ENCODE measurements at regions not wholly inside any gene's neighbourhood (a gene's known extent, or its start where the extent isn't known, plus 50 kb on each side); places are given as distances from the start of the nearest gene placed in this dataset.
"Not testable (repeated sequence)": the region's sequence is repeated elsewhere in the genome, so short reads cannot be mapped to it uniquely, and the experiment has no call there.

GRCh38 chr4:32858971-32859370 lies 2138.8 kb downstream of the PCDH7 start:
- Mint-ChIP-seq H3K9me3 (no peaks in the 10 kb centered on the region), H3K4me1 (no peaks in the 10 kb centered on the region), H3K4me3 (no peak overlapping the region), H3K36me3 (no peaks in the 10 kb centered on the region), H3K27me3 (no peaks in the 10 kb centered on the region), H3K27ac (no peak overlapping the region)
- ATAC-seq = no peak

- no peak overlapping the region for H3K27ac Mint-ChIP-seq
- H3K36me3 Mint-ChIP-seq = no peaks in the 10 kb centered on the region
- H3K9me3 Mint-ChIP-seq = peaks cover 4% of the 10 kb centered on the region
- no peak overlapping the region for H3K4me3 Mint-ChIP-seq
- H3K27me3 Mint-ChIP-seq = no peaks in the 10 kb centered on the region
- H3K4me1 Mint-ChIP-seq = no peaks in the 10 kb centered on the region
- ATAC-seq = no peak
Measured at GRCh38 chr4:32864713-32865351, 2144.7 kb downstream of the PCDH7 start.

- H3K9me3 Mint-ChIP-seq = peaks cover 8% of the 10 kb centered on the region
- H3K27ac Mint-ChIP-seq = no peak overlapping the region
- no peak overlapping the region for H3K4me3 Mint-ChIP-seq
- no peaks in the 10 kb centered on the region for H3K4me1 Mint-ChIP-seq
- no peak for ATAC-seq
- no peaks in the 10 kb centered on the region for H3K27me3 Mint-ChIP-seq
- no peaks in the 10 kb centered on the region for H3K36me3 Mint-ChIP-seq
Measured at GRCh38 chr4:32876546-32876945, 2156.4 kb downstream of the PCDH7 start.

- H3K27me3 Mint-ChIP-seq = no peaks in the 10 kb centered on the region
- no peak overlapping the region for H3K4me3 Mint-ChIP-seq
- H3K9me3 Mint-ChIP-seq = no peaks in the 10 kb centered on the region
- H3K4me1 Mint-ChIP-seq = no peaks in the 10 kb centered on the region
- ATAC-seq = no peak
- no peak overlapping the region for H3K27ac Mint-ChIP-seq
- no peaks in the 10 kb centered on the region for H3K36me3 Mint-ChIP-seq
Measured at GRCh38 chr4:32879913-32880312, 2159.7 kb downstream of the PCDH7 start.

GRCh38 chr4:32884198-32884597 lies 2164.0 kb downstream of the PCDH7 start:
- Mint-ChIP-seq H3K9me3 (no peaks in the 10 kb centered on the region), H3K27me3 (no peaks in the 10 kb centered on the region), H3K4me3 (no peak overlapping the region), H3K27ac (no peak overlapping the region), H3K36me3 (no peaks in the 10 kb centered on the region), H3K4me1 (no peaks in the 10 kb centered on the region)
- no peak for ATAC-seq

GRCh38 chr4:32890398-32890797 lies 2170.2 kb downstream of the PCDH7 start:
- H3K4me1 Mint-ChIP-seq = no peaks in the 10 kb centered on the region
- no peak for ATAC-seq
- H3K27me3 Mint-ChIP-seq = no peaks in the 10 kb centered on the region
- no peak overlapping the region for H3K4me3 Mint-ChIP-seq
- no peaks in the 10 kb centered on the region for H3K36me3 Mint-ChIP-seq
- H3K9me3 Mint-ChIP-seq = no peaks in the 10 kb centered on the region
- no peak overlapping the region for H3K27ac Mint-ChIP-seq

DNA sequence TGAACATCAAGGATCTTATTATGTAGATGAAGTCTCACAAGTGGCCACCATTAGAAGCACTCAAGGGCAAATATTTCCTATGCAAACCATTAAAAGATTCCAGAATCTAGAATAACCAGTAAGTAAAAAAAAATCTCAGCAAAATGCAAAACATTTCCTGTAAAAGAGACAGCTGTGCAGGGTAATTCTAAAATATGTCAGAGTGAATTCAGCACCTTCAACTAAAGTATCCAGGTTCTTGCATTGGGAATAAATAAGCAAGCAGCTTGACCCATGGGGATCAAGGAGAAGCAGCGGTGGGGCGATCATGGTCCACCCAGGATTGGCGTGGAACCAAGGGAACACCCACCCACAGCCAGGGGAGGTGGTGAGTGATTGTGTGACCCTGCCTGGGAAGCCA lies 2188.9 kb downstream of the PCDH7 start:
- peaks cover 14% of the 10 kb centered on the region for H3K9me3 Mint-ChIP-seq
- H3K4me3 Mint-ChIP-seq = no peak overlapping the region
- H3K27me3 Mint-ChIP-seq = no peaks in the 10 kb centered on the region
- no peak for ATAC-seq
- H3K4me1 Mint-ChIP-seq = no peaks in the 10 kb centered on the region
- no peak overlapping the region for H3K27ac Mint-ChIP-seq
- H3K36me3 Mint-ChIP-seq = no peaks in the 10 kb centered on the region

- no peak for ATAC-seq
- H3K9me3 Mint-ChIP-seq = peaks cover 10% of the 10 kb centered on the region
- no peak overlapping the region for H3K27ac Mint-ChIP-seq
- H3K27me3 Mint-ChIP-seq = no peaks in the 10 kb centered on the region
- H3K36me3 Mint-ChIP-seq = no peaks in the 10 kb centered on the region
- no peaks in the 10 kb centered on the region for H3K4me1 Mint-ChIP-seq
- no peak overlapping the region for H3K4me3 Mint-ChIP-seq
Measured at GRCh38 chr4:32909736-32910135, 2189.6 kb downstream of the PCDH7 start.

GRCh38 chr4:32917586-32917985 lies 2197.4 kb downstream of the PCDH7 start:
- Mint-ChIP-seq H3K4me1 (no peaks in the 10 kb centered on the region), H3K36me3 (no peaks in the 10 kb centered on the region), H3K9me3 (peaks cover 7% of the 10 kb centered on the region), H3K27ac (no peak overlapping the region), H3K27me3 (no peaks in the 10 kb centered on the region), H3K4me3 (no peak overlapping the region)
- no peak for ATAC-seq

- ATAC-seq = no peak
- Mint-ChIP-seq H3K36me3 (no peaks in the 10 kb centered on the region), H3K4me1 (no peaks in the 10 kb centered on the region), H3K27ac (no peak overlapping the region), H3K4me3 (no peak overlapping the region), H3K9me3 (peaks cover under 1% of the 10 kb centered on the region), H3K27me3 (no peaks in the 10 kb centered on the region)
Measured at GRCh38 chr4:32929796-32930699, 2209.9 kb downstream of the PCDH7 start.

DNA sequence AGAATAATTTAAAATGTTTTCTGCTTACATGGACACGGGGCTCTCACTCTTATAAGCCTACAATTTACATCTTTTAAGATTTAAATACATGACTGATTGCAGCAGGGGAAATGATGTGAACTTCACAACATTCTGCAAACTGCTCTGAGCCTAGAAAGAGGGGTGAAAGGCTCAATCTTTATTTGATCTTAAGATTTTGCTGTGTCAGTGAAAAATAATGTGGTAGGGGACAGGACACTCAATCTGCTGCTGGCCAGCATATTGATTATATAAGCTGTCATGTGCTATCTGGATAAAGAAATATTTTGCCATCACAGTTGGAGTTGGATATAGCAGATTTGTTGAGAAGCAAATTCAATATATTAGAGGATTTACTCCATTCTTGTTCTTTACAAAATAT lies 2210.5 kb downstream of the PCDH7 start:
- Mint-ChIP-seq H3K27me3 (no peaks in the 10 kb centered on the region), H3K4me1 (no peaks in the 10 kb centered on the region), H3K4me3 (no peak overlapping the region), H3K9me3 (no peaks in the 10 kb centered on the region), H3K27ac (no peak overlapping the region), H3K36me3 (no peaks in the 10 kb centered on the region)
- no peak for ATAC-seq

DNA sequence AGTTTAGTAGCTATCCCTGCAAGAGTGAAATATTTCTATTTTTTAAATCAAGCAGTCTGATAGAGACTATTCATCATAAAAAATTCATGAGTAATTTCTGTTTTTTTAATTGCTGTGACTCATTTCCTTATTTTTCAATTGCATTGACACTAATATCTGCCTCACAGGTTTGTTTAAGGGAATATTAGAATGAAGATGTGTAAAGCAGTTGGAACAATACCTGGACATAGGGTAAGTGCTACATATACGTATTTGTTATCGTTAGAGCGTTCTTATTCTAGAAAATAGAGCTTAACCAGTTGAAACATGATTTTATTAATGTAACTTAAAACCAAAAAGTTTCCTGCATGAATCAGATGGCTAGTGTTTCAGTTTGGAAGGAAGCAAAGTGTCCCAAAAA lies 2211.3 kb downstream of the PCDH7 start:
- Mint-ChIP-seq H3K4me3 (no peak overlapping the region), H3K36me3 (no peaks in the 10 kb centered on the region), H3K27ac (no peak overlapping the region), H3K9me3 (no peaks in the 10 kb centered on the region), H3K27me3 (no peaks in the 10 kb centered on the region), H3K4me1 (no peaks in the 10 kb centered on the region)
- ATAC-seq = no peak

GRCh38 chr4:32932156-32932555 lies 2212.0 kb downstream of the PCDH7 start:
- H3K4me1 Mint-ChIP-seq = no peaks in the 10 kb centered on the region
- H3K27me3 Mint-ChIP-seq = no peaks in the 10 kb centered on the region

DNA sequence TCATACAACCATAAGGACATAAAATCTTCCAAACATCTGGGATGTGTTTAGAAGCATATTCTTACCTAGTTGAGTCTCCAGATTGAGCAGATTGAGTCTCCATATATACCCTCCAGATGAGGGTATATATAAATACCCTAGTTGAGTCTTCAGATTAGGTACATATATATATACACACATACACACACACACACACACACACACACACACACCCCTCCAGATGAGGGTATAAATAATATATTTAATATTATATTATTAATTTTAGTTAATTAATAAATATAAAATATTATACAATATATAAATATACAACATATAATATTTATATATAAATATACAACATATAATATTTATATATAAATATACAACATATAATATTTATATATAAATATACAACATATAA lies 2219.1 kb downstream of the PCDH7 start:
- H3K9me3 Mint-ChIP-seq, H3K4me1 Mint-ChIP-seq, H3K4me3 Mint-ChIP-seq, H3K36me3 Mint-ChIP-seq, H3K27me3 Mint-ChIP-seq, ATAC-seq, H3K27ac Mint-ChIP-seq: not testable (repeated sequence)

More at GRCh38 chr4:32932156-32932555, 2212.0 kb downstream of the PCDH7 start:
- Mint-ChIP-seq H3K9me3 (no peaks in the 10 kb centered on the region), H3K4me3 (no peak overlapping the region), H3K27ac (no peak overlapping the region), H3K36me3 (no peaks in the 10 kb centered on the region)
- no peak for ATAC-seq

DNA sequence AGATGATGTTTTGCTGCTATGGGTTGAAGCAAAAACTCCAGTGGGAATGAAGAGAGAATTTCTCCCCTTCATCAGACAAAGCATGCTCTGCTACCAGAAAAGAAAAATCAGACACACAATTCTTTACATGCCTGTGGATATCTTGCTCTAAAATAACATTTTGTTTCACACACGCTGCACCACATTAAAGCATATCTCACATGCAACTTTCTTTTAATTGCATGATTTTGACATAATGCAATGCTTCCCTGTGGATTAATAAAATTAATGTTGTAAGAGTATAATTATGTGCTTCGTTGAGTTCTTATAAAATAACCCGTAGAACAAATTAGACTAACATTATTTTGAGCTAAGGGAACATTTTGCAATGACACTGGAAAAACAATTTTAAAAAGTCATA lies 2230.7 kb downstream of the PCDH7 start:
- Mint-ChIP-seq H3K4me1 (no peaks in the 10 kb centered on the region), H3K27ac (no peak overlapping the region), H3K36me3 (no peaks in the 10 kb centered on the region), H3K4me3 (no peak overlapping the region), H3K27me3 (no peaks in the 10 kb centered on the region), H3K9me3 (peaks cover 10% of the 10 kb centered on the region)
- no peak for ATAC-seq

- Mint-ChIP-seq H3K27ac (no peak overlapping the region), H3K27me3 (no peaks in the 10 kb centered on the region), H3K9me3 (peaks cover 4% of the 10 kb centered on the region), H3K36me3 (no peaks in the 10 kb centered on the region), H3K4me3 (no peak overlapping the region), H3K4me1 (no peaks in the 10 kb centered on the region)
- ATAC-seq = no peak
Measured at GRCh38 chr4:32958586-32958985, 2238.4 kb downstream of the PCDH7 start.

All from stimulated activated memory B cell treated with anti-CD40 and anti-IgM and Interleukin-4, amounts not matched to agents 10 μg/mL and 1 μg/mL and 100 μg/mL, for 72 hours (primary cell).